ENCODE measurements at regions not wholly inside any gene's neighbourhood (a gene's known extent, or its start where the extent isn't known, plus 50 kb on each side); places are given as distances from the start of the nearest gene placed in this dataset.

DNA sequence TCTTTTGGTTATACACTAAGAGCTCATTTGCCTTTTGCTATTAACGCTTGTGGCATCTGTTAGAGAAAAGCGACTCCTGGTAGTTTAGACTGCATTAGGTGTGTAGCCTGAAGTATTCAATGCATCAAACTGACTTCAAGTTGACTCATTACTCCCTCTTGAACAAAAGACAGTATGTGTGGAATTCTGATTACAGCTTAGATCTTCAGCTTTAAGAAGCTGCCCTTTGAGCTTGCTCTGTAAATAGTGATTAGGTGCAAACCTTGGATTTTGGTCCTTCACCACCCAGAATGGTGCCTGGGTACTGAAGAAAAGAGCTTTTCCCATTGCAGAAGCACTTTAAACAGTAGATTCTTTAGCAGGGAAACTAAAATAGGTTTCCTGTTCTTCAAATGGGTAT, 62.1 kb downstream of the FAT3 start:
- TF ChIP-seq, protein P1, sequence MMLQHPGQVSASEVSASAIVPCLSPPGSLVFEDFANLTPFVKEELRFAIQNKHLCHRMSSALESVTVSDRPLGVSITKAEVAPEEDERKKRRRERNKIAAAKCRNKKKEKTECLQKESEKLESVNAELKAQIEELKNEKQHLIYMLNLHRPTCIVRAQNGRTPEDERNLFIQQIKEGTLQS (IDR thresholded peaks at IDR 0.05), result no peak
- no peak for TF ChIP-seq CTCF (IDR thresholded peaks at IDR 0.05; ENCODE audit: low read depth, low read length, missing input control)
- TF ChIP-seq HNF4A (conservative IDR thresholded peaks at IDR 0.05), result no peak
- no peak for TF ChIP-seq TAF1 (conservative IDR thresholded peaks at IDR 0.05)
- TF ChIP-seq YY1 (IDR thresholded peaks at IDR 0.05), result no peak
- TF ChIP-seq JUND (IDR thresholded peaks at IDR 0.05), result no peak
- TF ChIP-seq GABPA (IDR thresholded peaks at IDR 0.05 in 1 of 2, conservative IDR thresholded peaks at IDR 0.05 in 1 of 2), result no peak

All from liver (tissue), 3 donors.